ENCODE measurements at regions not wholly inside any gene's neighbourhood (a gene's known extent, or its start where the extent isn't known, plus 50 kb on each side); places are given as distances from the start of the nearest gene placed in this dataset.

- TF ChIP-seq CTCF (IDR thresholded peaks at IDR 0.05), result no peak
- no peak for TF ChIP-seq ZFP36 (IDR thresholded peaks at IDR 0.05; ENCODE audit: borderline replicate concordance, partially characterized antibody)
- no peak for TF ChIP-seq KDM1A (IDR thresholded peaks at IDR 0.05; ENCODE audit: low read depth)
- no peak for TF ChIP-seq KDM5A (IDR thresholded peaks at IDR 0.05)
These were observed 326.8 kb upstream of the PODXL start for GRCh38 chr7:131883196-131883595.

Measured in A549 (cell line).